Vagina (tissue), 2 donors: ENCODE measurements at regions not wholly inside any gene's neighbourhood (a gene's known extent, or its start where the extent isn't known, plus 50 kb on each side); places are given as distances from the start of the nearest gene placed in this dataset.

ENCODE experiments used
- POLR2A ChIP-seq, 2 donors: fragments of 450-650 bp; IDR thresholded peaks; one replicate each; pipeline ENCODE4 v1.6.1; 2017; ENCODE audit warnings: antibody characterized with exemption in 2 of 2, mild to moderate bottlenecking in 2 of 2, moderate library complexity in 2 of 2
- POLR2AphosphoS5 ChIP-seq, 2 donors: sonication (generic); formaldehyde crosslinking; IDR thresholded peaks; one replicate each; pipeline ENCODE4 v1.9.0; 2017; ENCODE audit warnings: antibody characterized with exemption in 2 of 2, mild to moderate bottlenecking in 2 of 2, low read depth in 1 of 2; ENCODE audit not compliant: insufficient read depth in 1 of 2
- TF ChIP-seq, protein P1 (sequence below), 3 experiments: fragments of 450-650 bp in 2 of 3; fragments of 200-600 bp in 1 of 3; sonication (generic) in 1 of 3; IDR thresholded peaks; one replicate each; pipeline ENCODE4 v1.5.1; 2017 to 2019; ENCODE audit warnings: antibody characterized with exemption in 3 of 3, mild to moderate bottlenecking in 2 of 3, moderate library complexity in 2 of 3

GRCh38 chr5:173792781-173793547, 95.2 kb upstream of the CPEB4 start:
- TF ChIP-seq POLR2A (IDR thresholded peaks at IDR 0.05) (no peak), POLR2AphosphoS5 (IDR thresholded peaks at IDR 0.05; ENCODE audit: insufficient read depth in 1 of 2, low read depth in 1 of 2) (no peak)
- TF ChIP-seq, protein P1, sequence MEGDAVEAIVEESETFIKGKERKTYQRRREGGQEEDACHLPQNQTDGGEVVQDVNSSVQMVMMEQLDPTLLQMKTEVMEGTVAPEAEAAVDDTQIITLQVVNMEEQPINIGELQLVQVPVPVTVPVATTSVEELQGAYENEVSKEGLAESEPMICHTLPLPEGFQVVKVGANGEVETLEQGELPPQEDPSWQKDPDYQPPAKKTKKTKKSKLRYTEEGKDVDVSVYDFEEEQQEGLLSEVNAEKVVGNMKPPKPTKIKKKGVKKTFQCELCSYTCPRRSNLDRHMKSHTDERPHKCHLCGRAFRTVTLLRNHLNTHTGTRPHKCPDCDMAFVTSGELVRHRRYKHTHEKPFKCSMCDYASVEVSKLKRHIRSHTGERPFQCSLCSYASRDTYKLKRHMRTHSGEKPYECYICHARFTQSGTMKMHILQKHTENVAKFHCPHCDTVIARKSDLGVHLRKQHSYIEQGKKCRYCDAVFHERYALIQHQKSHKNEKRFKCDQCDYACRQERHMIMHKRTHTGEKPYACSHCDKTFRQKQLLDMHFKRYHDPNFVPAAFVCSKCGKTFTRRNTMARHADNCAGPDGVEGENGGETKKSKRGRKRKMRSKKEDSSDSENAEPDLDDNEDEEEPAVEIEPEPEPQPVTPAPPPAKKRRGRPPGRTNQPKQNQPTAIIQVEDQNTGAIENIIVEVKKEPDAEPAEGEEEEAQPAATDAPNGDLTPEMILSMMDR (IDR thresholded peaks at IDR 0.05), result no peak
